Prostate gland (tissue), 2 donors: ENCODE measurements at regions not wholly inside any gene's neighbourhood (a gene's known extent, or its start where the extent isn't known, plus 50 kb on each side); places are given as distances from the start of the nearest gene placed in this dataset.

ENCODE experiments used
- DNase-seq: peaks from one replicate; pipeline ENCODE4 v3.0.0-alpha.2; 2019; ENCODE audit warnings: low spot score
- H3K27ac ChIP-seq, 2 donors: fragments of 200-600 bp; sonication (generic); 2 replicates each; pipeline ENCODE4 v1.5.1; 2017 to 2019
- H3K27me3 ChIP-seq: fragments of 200-600 bp; sonication (generic); replicated peaks from 2 replicates; pipeline ENCODE4 v1.5.1; 2019; ENCODE audit not compliant: insufficient read depth
- H3K36me3 ChIP-seq, 2 donors: fragments of 200-600 bp; sonication (generic); 1 replicate in 1 of 2; 2 replicates in 1 of 2; pipeline versions ENCODE4 v1.5.1 to v1.8.1; 2017 to 2019
- H3K4me1 ChIP-seq: fragments of 200-600 bp; sonication (generic); replicated peaks from 2 replicates; pipeline ENCODE4 v1.5.1; 2019
- H3K4me3 ChIP-seq, 2 donors: fragments of 200-600 bp; sonication (generic); 2 replicates each; pipeline ENCODE4 v1.5.1; 2017 to 2019
- H3K9me3 ChIP-seq: fragments of 200-600 bp; sonication (generic); 2 replicates; pipeline ENCODE4 v1.5.1; 2017
- CTCF ChIP-seq, 4 experiments: fragments of 200-600 bp in 2 of 4; fragments of 450-650 bp in 2 of 4; sonication (generic) in 2 of 4; IDR thresholded peaks; 1 replicate in 3 of 4; 2 replicates in 1 of 4; pipeline ENCODE4 v1.5.1; 2016 to 2019; ENCODE audit warnings: antibody characterized with exemption in 4 of 4, mild to moderate bottlenecking in 2 of 4, moderate library complexity in 2 of 4
- POLR2A ChIP-seq: fragments of 450-650 bp; IDR thresholded peaks from one replicate; pipeline ENCODE4 v1.6.1; 2016; ENCODE audit warnings: antibody characterized with exemption, mild to moderate bottlenecking
- POLR2AphosphoS5 ChIP-seq: sonication (generic); formaldehyde crosslinking; IDR thresholded peaks from one replicate; pipeline ENCODE4 v1.6.1; 2017; ENCODE audit warnings: antibody characterized with exemption
- WGBS: methylation state at CpG from one replicate; pipeline ENCODE4 v1.1.5; 2018; 5-methylcytosine and 5-hydroxymethylcytosine counted together
- intact Hi-C: fragments of 100-400 bp; cut with DNase I; formaldehyde crosslinking; loops from one replicate; pipeline ENCODE4 v1.14.2; 2022

GRCh38 chr13:109285586-109285985 lies 500.8 kb downstream of the IRS2 start:
- 52% methylated on average over 2 of the region's 2 CpGs for WGBS
- H3K36me3 ChIP-seq = no peaks in the 10 kb centered on the region
- no peaks in the 10 kb centered on the region for H3K27me3 ChIP-seq
- H3K4me3 ChIP-seq = no peak overlapping the region
- intact Hi-C loops = no loop called here
- TF ChIP-seq POLR2A (no peak), POLR2AphosphoS5 (no peak), CTCF (IDR thresholded peaks at IDR 0.05) (no peak)
- no peak overlapping the region for H3K27ac ChIP-seq
- no peaks in the 10 kb centered on the region for H3K4me1 ChIP-seq
- no peak for DNase-seq
- no peaks in the 10 kb centered on the region for H3K9me3 ChIP-seq

GRCh38 chr13:109281903-109282635 lies 504.3 kb downstream of the IRS2 start:
- TF ChIP-seq CTCF (IDR thresholded peaks at IDR 0.05) = no peak
- no peak for TF ChIP-seq POLR2A
- no peak for TF ChIP-seq POLR2AphosphoS5
- no peaks in the 10 kb centered on the region for H3K27me3 ChIP-seq
- H3K27ac ChIP-seq = no peak overlapping the region
- intact Hi-C loops = no loop called here
- DNase-seq = no peak
- H3K4me1 ChIP-seq = no peaks in the 10 kb centered on the region
- no peaks in the 10 kb centered on the region for H3K9me3 ChIP-seq
- WGBS = 81% methylated on average over 11 of the region's 11 CpGs
- no peak overlapping the region for H3K4me3 ChIP-seq
- H3K36me3 ChIP-seq = no peaks in the 10 kb centered on the region

- Histone ChIP-seq H3K27me3 (no peaks in the 10 kb centered on the region), H3K4me3 (no peak overlapping the region), H3K4me1 (no peaks in the 10 kb centered on the region), H3K9me3 (no peaks in the 10 kb centered on the region), H3K36me3 (no peaks in the 10 kb centered on the region), H3K27ac (no peak overlapping the region)
- DNase-seq = no peak
- WGBS = 77% methylated on average over 11 of the region's 11 CpGs
- no peak for TF ChIP-seq POLR2AphosphoS5
- no peak for TF ChIP-seq CTCF (IDR thresholded peaks at IDR 0.05)
- no peak for TF ChIP-seq POLR2A
- intact Hi-C loops = no loop called here
Observed at GRCh38 chr13:109281017-109281902, 505.1 kb downstream of the IRS2 start.

GRCh38 chr13:109276261-109276660 lies 510.1 kb downstream of the IRS2 start:
- Histone ChIP-seq H3K4me1 (no peaks in the 10 kb centered on the region), H3K9me3 (no peaks in the 10 kb centered on the region), H3K4me3 (no peak overlapping the region), H3K36me3 (no peaks in the 10 kb centered on the region), H3K27me3 (no peaks in the 10 kb centered on the region), H3K27ac (no peak overlapping the region)
- intact Hi-C loops = no loop called here
- 61% methylated on average over 4 of the region's 4 CpGs for WGBS
- TF ChIP-seq POLR2A (no peak), CTCF (IDR thresholded peaks at IDR 0.05) (no peak), POLR2AphosphoS5 (no peak)
- DNase-seq = no peak
